GM21723 (cell line): ENCODE measurements at regions not wholly inside any gene's neighbourhood (a gene's known extent, or its start where the extent isn't known, plus 50 kb on each side); places are given as distances from the start of the nearest gene placed in this dataset.

ENCODE experiments used
- ATAC-seq: cut with Tn5 transposase; IDR thresholded peaks from one replicate; pipeline ENCODE4 v1.9.1; 2021; ENCODE audit warnings: mild to moderate bottlenecking, moderate library complexity; ENCODE audit not compliant: unreplicated experiment

DNA sequence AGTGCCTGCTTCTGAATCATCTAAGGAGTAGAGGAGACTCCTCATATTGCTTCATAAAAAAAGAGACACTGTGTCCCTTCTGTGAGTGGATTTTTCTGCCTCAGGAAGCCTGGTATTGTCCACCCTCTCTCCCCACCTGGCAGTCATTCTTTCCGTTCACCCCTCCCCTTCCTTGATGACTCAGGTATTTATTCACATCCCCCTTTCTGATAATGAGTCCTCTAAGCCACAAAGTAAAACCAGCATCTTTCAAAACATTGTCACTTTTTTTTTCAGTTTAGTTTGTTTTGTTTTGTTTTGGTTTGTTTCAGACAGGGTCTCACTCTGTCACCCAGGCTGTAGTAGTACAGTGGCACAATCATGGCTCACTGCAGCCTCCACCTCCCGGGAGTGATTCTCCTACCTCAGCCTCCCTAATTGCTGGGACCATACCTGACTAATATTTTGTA, 65.2 kb upstream of the UBE2E1 start:
- peak; percentile 87 for ATAC-seq

DNA sequence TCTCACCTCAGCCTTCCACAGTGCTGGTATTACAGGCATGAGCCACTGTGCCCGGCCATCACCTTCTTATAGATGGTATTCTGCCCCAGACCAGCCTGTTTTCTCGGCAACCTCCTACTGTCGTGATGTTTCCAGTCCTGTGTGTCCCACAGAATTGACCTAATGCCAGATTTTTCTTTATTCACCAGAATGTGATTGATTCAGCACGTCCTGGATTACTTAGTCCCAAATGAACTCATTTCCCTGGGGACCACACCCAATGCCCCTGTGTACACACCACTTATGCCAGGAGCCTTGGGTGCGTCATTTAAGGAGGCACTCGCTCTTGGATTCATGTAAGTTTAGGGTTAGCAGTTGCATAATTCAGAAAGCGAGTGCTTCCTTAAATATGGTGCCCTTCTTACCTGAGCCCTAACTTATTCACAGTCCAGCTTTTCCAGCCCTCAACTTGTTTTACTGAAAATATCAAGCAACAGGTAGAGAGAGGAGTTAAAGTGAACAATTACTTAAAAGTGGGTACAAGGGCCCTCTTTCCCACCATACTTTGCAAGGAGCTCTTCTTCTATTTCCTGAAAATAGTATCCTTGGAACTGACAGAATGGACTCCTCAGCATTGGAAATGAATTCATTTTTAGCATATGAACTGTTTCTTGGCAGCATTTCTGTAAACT, 64.6 kb upstream of the UBE2E1 start:
- peak; percentile 20 for ATAC-seq

DNA sequence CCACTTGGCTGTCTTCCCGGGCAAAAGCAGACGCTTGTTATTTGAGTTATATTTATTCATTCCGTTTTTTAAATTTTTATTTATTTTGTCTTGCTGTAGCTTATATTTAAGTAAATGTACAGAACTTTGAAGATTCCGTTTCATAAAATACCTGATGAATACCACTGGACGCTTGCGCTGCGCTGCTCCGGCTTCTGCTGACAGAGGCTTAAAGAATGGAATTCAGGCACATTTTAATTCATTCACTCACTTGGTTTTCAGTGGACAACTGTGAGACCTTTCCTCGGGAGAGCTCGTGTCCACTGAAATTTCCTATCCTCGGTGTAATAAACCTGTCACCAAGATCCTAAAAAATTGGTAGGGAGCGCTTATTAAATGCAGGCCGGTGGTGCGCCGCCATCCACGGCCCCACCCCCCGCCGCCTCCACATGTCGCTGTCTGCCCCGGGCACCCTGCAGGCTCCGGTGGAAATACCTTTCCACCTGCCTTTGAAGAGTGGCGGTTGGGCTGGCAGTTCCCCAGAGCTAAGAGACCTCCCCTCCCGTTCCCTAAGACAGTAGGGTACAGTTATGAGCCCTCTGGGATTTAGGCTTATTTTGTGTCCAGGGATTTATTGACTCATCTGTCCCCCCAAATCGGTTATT, 62.5 kb upstream of the UBE2E1 start:
- no peak for ATAC-seq

DNA sequence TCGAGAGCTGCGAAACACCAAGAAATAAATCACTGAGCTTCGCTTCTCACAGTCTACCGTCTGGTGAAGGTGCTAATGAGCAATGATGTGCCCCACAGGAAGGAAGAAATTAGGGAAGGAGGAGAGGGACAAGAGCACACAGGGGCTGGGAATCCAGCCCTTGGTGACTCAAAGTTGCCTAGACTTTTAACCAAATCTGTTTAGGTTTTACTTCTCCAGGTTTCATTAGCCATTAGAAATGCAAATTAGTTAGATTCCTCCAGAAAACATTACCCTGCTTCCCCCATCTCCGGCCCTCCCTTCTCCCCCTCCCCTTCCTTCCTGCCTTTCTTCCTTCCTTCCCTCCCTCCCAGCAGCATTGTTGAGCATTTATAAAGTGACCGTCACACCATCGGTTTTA, 59.3 kb upstream of the UBE2E1 start:
- no peak for ATAC-seq

DNA sequence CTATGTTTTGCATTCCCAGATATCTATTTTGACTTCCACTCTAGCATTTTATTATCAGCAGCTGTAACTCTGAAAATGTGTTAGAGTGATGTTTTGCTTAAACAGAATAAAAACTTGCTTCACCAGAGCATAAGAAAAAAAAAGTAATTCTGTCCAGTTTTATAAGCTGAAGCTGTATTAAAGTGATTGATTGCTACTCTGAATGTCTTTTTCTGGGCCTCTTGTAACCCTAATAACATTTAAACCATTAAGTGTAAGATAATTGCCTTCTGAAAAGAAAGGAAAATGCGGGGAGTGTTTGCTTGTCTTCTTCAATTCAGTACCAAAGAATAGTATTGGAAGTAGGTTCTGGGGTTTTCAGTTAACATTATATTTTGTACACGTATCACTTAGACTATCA, 57.9 kb upstream of the UBE2E1 start:
- no peak for ATAC-seq

DNA sequence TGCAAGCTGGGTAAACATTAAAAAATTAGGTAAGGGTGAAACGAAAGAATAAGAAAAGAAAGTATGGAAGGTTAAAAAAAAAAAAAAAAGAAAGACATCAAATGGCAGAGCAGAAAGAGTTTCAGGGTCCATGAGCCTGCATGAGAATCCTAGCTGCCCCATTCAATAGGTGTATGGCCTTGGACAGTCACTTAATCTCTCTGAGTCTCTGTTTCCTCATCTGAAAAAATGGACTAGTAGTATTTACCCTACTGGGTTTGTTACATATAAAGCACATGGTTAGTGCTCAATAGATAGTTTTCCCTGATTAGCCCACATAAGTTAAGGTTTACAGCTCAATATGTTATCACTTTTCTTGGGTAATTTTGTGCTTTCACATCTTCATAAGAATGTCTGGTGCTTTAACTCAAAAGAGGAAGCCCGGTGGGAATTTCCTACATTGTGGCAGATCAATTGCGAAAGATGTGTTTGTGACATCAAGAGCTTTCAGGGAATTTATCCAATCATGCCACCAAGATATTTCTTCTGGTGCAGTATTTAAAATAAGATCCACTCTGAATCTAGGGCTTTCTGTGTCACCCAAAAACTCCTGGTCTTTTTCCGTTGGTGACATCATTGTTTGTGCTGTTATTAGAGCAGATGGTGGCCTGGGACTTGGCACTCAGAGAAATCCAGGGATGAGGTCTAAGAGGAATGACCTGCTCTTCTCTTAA, 57.2 kb upstream of the UBE2E1 start:
- no peak for ATAC-seq

DNA sequence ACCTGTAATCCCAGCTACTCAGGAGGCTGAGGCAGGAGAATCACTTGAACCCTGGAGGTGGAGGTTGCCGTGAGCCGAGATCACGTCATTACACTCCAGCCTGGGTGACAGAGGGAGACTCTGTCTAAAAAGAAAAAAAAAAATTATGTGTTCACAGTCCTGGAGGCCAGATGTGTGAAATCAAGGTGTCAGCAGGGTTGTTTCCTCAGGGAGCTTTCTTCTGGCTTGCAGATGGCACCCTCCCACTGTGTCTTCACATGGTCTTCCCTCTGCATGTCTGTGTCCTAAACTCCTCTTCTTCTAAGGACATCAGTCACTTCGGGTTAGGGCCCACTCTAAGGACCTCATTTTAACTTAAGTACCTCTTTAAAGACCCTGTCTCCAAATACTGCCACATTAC, 56.1 kb upstream of the UBE2E1 start:
- no peak for ATAC-seq

DNA sequence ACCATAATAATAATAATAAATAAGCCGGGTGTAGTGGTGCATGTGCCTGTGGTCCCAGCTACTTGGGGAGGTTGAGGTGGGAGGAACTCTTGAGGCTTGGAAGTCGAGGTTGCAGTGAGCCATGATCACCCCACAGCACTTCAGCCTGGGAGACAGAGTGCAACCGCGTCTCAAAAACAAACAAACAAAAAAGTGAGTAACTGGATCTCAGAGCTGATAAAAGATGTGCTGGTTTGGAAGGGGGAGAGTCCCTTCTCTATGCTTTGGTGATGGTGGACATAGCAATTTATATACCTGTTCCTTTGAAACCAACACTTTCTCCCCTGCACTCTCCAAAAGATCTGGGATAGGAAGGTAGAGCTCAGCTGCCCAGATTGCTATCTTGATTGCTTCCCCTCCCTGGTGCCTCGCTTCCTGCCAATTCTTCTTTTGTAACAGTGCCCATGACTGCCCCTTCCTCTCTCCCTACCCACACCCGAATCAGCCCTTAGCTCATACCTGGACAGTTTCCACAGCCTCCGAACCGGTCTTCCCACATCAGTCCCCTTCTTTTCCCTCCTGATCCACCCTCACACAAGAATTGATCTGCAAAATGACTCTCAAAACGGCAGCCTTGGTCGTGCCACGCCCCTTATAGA, 55.1 kb upstream of the UBE2E1 start:
- ATAC-seq: no peak

DNA sequence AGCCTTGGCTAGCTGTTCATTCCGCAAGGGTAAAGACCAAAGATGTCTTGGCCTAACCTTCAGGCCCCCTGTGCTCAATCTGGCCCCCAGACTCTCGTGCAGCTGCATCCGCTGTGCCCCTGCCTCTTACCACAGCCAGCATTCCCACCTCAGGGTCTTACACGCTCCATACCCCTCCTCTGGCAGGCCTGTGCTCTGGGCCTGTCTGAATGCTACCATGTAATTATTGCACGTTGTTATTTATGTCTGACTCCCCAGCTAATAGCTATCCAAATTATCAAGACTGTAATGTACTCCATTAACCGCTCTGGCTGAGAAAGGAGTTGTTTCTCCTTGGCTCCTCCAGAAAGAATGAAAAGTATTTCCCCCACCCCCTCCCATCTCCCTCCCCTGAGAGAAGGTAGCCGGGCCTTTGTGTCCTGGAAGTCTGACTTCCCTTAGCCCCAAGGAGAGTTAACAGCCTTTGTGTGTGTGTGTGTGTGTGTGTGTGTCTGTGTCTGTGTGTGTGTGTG, 54.5 kb upstream of the UBE2E1 start:
- no peak for ATAC-seq

DNA sequence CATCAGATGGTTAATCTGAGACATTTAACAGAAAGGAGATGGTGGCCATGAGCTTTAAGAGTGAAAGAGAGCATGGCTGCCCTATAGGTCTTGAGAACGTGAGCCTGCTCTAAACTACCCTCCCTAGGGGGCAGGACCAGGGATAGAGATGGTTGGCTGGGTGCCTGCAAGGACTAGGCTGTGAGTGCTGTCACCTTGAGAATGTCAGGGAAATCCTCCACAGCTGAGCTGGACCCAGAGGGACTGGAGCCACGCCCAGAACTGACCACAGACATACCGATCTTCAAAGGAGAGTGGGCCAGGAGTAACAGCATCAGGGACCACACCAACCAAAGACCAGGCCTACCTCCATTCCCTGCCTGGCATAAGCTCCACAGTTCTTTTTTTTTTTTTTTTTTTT, 53.6 kb upstream of the UBE2E1 start:
- ATAC-seq: no peak

DNA sequence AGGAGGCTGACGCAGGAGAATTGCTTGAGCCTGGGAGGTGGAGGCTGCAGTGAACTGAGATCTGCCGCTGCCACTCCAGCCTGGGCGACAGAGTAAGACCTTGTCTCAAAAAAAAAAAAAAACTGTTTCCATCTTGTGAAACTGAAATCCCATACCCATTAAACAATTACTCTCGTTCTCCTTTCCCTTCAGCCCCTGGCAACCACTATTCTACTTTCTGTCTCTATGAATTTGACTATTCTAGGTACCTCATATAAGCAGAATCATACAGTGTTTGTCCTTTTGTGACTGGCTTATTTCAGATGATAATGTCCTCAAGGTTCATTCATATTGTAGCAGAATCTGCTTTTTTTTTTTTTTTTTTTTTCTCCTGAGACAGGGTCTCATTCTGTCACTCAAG, 51.5 kb upstream of the UBE2E1 start:
- no peak for ATAC-seq
